ENCODE measurements at regions not wholly inside any gene's neighbourhood (a gene's known extent, or its start where the extent isn't known, plus 50 kb on each side); places are given as distances from the start of the nearest gene placed in this dataset.

DNA sequence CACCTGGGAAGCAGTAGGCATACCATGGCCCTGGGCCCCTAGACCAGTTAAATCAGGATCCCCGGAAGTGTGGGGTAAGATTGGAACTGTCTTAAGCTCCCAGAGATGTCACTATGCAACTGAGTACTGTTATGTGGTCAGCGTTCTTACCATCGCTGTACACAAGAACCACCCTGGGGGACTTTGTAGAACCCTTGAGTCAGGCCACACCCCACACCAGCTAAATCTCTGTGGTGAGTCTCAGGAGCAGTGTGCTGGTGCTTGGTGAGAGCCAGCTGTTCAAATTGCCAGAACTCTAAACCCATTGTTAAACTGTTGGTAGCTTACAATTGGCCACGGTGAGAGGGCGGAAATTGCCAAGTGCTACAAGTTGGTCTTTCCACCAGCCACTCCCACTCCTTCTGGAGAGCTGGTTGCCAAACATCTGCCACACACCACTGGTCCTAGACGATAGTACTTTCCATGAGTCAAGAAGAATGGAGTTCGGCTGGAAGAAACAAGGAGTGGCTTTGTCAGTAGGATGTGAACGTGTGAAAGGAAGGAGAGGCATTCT, 80.5 kb upstream of the SYNDIG1 start:
- H3K36me3 ChIP-seq, result no peaks in the 10 kb centered on the region
- H3K4me3 ChIP-seq (replicated peaks in 1 of 3), result no peak overlapping the region
- no peaks in the 10 kb centered on the region for H3K4me1 ChIP-seq
- WGBS, 2 donors, result 59 to 61% methylated on average over 6 to 8 of the region's 8 CpGs
- intact Hi-C loops (cut with DNase I), result no loop called here
- TF ChIP-seq, protein P1, sequence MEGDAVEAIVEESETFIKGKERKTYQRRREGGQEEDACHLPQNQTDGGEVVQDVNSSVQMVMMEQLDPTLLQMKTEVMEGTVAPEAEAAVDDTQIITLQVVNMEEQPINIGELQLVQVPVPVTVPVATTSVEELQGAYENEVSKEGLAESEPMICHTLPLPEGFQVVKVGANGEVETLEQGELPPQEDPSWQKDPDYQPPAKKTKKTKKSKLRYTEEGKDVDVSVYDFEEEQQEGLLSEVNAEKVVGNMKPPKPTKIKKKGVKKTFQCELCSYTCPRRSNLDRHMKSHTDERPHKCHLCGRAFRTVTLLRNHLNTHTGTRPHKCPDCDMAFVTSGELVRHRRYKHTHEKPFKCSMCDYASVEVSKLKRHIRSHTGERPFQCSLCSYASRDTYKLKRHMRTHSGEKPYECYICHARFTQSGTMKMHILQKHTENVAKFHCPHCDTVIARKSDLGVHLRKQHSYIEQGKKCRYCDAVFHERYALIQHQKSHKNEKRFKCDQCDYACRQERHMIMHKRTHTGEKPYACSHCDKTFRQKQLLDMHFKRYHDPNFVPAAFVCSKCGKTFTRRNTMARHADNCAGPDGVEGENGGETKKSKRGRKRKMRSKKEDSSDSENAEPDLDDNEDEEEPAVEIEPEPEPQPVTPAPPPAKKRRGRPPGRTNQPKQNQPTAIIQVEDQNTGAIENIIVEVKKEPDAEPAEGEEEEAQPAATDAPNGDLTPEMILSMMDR (IDR thresholded peaks at IDR 0.05), result no peak
- TF ChIP-seq POLR2A (IDR thresholded peaks at IDR 0.05), result no peak
- no peaks in the 10 kb centered on the region for H3K9me3 ChIP-seq
- H3K27ac ChIP-seq, result no peak overlapping the region
- H3K27me3 ChIP-seq, result no peaks in the 10 kb centered on the region
- DNase-seq, result peak; percentile 13 to 20

DNA sequence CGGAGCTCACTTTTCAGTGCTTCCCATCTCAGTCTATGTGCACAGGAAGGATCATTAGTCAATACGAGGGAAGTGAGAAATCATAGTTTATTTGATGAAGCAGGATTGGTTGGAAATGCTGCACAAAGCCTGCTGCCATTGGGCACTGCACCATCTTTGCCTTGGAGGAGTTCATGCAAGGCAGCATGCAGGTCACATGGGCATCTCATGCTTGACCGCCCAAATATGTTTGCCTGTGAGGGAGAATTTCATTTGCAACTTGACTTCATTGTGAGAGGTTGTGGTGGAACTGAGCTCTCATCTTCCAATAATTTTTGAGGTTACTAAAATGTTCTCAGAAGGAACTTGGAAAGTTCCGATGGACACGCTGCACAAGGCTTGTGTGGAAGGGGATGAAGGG, 83.9 kb upstream of the SYNDIG1 start:
- TF ChIP-seq POLR2A (IDR thresholded peaks at IDR 0.05), result no peak
- TF ChIP-seq, protein P1 (IDR thresholded peaks at IDR 0.05), result no peak
- no peak overlapping the region for H3K4me3 ChIP-seq (replicated peaks in 1 of 3)
- no peak for DNase-seq
- H3K27me3 ChIP-seq, result no peaks in the 10 kb centered on the region
- no peak overlapping the region for H3K27ac ChIP-seq
- no peaks in the 10 kb centered on the region for H3K36me3 ChIP-seq
- H3K9me3 ChIP-seq, result no peaks in the 10 kb centered on the region
- WGBS, 2 donors, result 87 to 96% methylated on average over 5 of the region's 5 CpGs
- H3K4me1 ChIP-seq, result no peaks in the 10 kb centered on the region
- intact Hi-C loops (cut with DNase I), result no loop called here

DNA sequence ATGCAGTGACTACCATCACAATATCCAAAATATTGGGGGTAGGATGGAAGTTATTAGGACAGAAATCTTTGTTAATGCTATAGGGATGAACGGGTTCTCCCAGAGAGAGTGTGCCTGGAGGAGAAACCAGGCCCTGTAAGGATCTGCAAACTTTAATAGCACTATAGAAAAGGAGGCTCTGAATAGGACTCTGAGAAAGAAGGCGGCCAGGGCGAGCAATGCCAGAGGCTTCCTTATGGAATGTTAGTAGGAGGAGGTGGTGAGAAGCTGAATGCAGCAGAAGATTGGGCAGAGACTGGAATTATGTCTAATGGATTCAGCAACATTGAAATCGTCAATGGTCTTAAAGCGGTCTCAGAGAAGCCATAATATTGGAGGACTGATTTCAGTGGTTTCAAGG, 84.6 kb upstream of the SYNDIG1 start:
- H3K4me3 ChIP-seq (replicated peaks in 1 of 3), result no peak overlapping the region
- no peak for DNase-seq
- H3K27me3 ChIP-seq, result no peaks in the 10 kb centered on the region
- H3K4me1 ChIP-seq, result no peaks in the 10 kb centered on the region
- H3K27ac ChIP-seq, result no peak overlapping the region
- intact Hi-C loops (cut with DNase I), result no loop called here
- TF ChIP-seq, protein P1 (IDR thresholded peaks at IDR 0.05), result no peak
- WGBS, 2 donors, result 83 to 87% methylated on average over 5 of the region's 5 CpGs
- H3K36me3 ChIP-seq, result no peaks in the 10 kb centered on the region
- H3K9me3 ChIP-seq, result no peaks in the 10 kb centered on the region

DNA sequence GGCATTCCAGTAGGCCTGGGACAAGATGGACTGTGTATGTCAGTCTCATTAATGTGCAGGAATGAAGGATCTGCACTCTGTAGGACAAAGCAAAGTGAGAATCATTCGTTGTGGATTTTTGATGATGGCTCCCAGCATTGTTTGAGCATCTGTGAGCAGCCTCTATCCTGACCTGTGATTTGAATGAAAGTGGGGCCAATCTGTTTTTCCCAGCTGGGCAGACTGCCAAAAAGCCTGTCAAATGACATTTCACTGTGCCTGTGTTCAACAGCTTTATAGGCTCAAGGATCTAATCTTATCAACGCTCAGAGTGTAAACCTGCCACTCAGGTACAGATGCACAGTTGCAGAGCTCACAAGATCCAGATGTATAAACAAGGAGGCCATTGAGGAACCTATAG, 86.7 kb upstream of the SYNDIG1 start:
- Histone ChIP-seq H3K36me3 (no peaks in the 10 kb centered on the region), H3K27ac (no peak overlapping the region), H3K27me3 (no peaks in the 10 kb centered on the region), H3K9me3 (no peaks in the 10 kb centered on the region), H3K4me3 (replicated peaks in 1 of 3) (no peak overlapping the region), H3K4me1 (no peaks in the 10 kb centered on the region)
- DNase-seq, result no peak
- intact Hi-C loops (cut with DNase I), result no loop called here
- no peak for TF ChIP-seq POLR2A (IDR thresholded peaks at IDR 0.05)
- TF ChIP-seq, protein P1 (IDR thresholded peaks at IDR 0.05), result no peak
- WGBS, 2 donors, result 31 to 40% methylated on average over 2 of the region's 2 CpGs

DNA sequence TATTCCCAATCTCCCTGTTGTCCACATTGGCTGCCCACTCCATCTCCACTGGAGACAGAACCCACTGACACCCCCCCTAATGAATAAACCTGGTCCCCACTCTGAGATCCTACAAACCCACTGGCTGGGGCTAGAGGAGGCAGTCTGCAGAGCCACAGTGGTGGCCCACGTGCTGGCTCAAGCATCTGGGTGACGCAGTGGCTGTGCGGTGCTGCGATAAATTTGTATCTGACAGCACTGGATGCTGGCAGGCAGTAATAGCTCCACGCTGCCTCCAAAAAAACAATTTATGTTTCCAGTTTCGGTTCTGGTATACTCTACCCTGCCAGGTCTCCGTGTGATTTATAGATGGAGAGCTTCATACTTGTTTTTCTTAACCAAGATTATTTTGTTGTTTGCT, 87.1 kb upstream of the SYNDIG1 start:
- no peak for TF ChIP-seq POLR2A (IDR thresholded peaks at IDR 0.05)
- TF ChIP-seq, protein P1 (IDR thresholded peaks at IDR 0.05), result no peak
- no peaks in the 10 kb centered on the region for H3K4me1 ChIP-seq
- H3K4me3 ChIP-seq (replicated peaks in 1 of 3), result no peak overlapping the region
- H3K27me3 ChIP-seq, result no peaks in the 10 kb centered on the region
- WGBS, 2 donors, result 70 to 78% methylated on average over 6 to 7 of the region's 7 CpGs
- H3K27ac ChIP-seq, result no peak overlapping the region
- intact Hi-C loops (cut with DNase I), result no loop called here
- H3K36me3 ChIP-seq, result no peaks in the 10 kb centered on the region
- no peak for DNase-seq
- no peaks in the 10 kb centered on the region for H3K9me3 ChIP-seq

Measured in thyroid gland (tissue), 4 donors.